ENCODE measurements at regions not wholly inside any gene's neighbourhood (a gene's known extent, or its start where the extent isn't known, plus 50 kb on each side); places are given as distances from the start of the nearest gene placed in this dataset.
"Not testable (repeated sequence)": the region's sequence is repeated elsewhere in the genome, so short reads cannot be mapped to it uniquely, and the experiment has no call there.

- no peak overlapping the region for H3K4me3 ChIP-seq (ENCODE audit: low read depth, low read length)
- no peak for TF ChIP-seq CTCF (IDR thresholded peaks at IDR 0.05; ENCODE audit: borderline replicate concordance, insufficient read depth, low read depth, low read length)
Measured at GRCh38 chr5:163134061-163134460, 303.3 kb upstream of the CCNG1 start.

- H3K4me3 ChIP-seq (ENCODE audit: low read depth, low read length): no peak overlapping the region
- no peak for TF ChIP-seq CTCF (IDR thresholded peaks at IDR 0.05; ENCODE audit: borderline replicate concordance, insufficient read depth, low read depth, low read length)
Measured at GRCh38 chr5:163135849-163136248, 301.5 kb upstream of the CCNG1 start.

GRCh38 chr5:163161512-163161911, 275.9 kb upstream of the CCNG1 start:
- no peak overlapping the region for H3K4me3 ChIP-seq (ENCODE audit: low read depth, low read length)
- no peak for TF ChIP-seq CTCF (IDR thresholded peaks at IDR 0.05; ENCODE audit: borderline replicate concordance, insufficient read depth, low read depth, low read length)

GRCh38 chr5:163162645-163163044, 274.8 kb upstream of the CCNG1 start:
- TF ChIP-seq CTCF (IDR thresholded peaks at IDR 0.05; ENCODE audit: borderline replicate concordance, insufficient read depth, low read depth, low read length): no peak
- H3K4me3 ChIP-seq (ENCODE audit: low read depth, low read length): no peak overlapping the region

- TF ChIP-seq CTCF (IDR thresholded peaks at IDR 0.05; ENCODE audit: borderline replicate concordance, insufficient read depth, low read depth, low read length): no peak
- H3K4me3 ChIP-seq (ENCODE audit: low read depth, low read length): no peak overlapping the region
Measured at GRCh38 chr5:163163858-163164257, 273.5 kb upstream of the CCNG1 start.

GRCh38 chr5:163165277-163165676, 272.1 kb upstream of the CCNG1 start:
- H3K4me3 ChIP-seq (ENCODE audit: low read depth, low read length): no peak overlapping the region
- TF ChIP-seq CTCF (IDR thresholded peaks at IDR 0.05; ENCODE audit: borderline replicate concordance, insufficient read depth, low read depth, low read length): no peak

- not testable (repeated sequence) for H3K4me3 ChIP-seq (ENCODE audit: low read depth, low read length)
Measured at GRCh38 chr5:163170161-163170560, 267.2 kb upstream of the CCNG1 start.

Measured in GM12875 (cell line).